ENCODE measurements at regions not wholly inside any gene's neighbourhood (a gene's known extent, or its start where the extent isn't known, plus 50 kb on each side); places are given as distances from the start of the nearest gene placed in this dataset.
"Not testable (repeated sequence)": the region's sequence is repeated elsewhere in the genome, so short reads cannot be mapped to it uniquely, and the experiment has no call there.

DNA sequence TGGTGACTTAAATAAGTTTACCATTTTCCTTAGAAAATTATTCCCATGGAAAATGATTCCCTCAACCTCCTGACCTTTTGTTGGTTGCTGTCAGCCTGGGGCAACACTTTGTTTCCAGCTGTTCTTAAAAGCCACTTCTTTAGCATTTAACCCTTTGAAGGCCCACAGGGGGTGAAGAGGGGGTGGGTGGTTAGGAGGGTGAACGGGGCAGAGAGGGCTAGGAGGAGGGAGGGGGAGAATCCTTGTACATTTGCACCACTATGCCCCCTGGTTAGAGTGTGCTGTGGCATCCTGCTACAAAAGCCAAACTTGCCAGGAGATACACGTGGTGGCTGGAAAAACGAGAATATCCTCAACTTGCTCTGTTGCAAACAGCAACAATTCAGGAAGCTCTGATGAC, 273.2 kb upstream of the RGMA start:
- DNase-seq (ENCODE audit: low read depth): no peak

DNA sequence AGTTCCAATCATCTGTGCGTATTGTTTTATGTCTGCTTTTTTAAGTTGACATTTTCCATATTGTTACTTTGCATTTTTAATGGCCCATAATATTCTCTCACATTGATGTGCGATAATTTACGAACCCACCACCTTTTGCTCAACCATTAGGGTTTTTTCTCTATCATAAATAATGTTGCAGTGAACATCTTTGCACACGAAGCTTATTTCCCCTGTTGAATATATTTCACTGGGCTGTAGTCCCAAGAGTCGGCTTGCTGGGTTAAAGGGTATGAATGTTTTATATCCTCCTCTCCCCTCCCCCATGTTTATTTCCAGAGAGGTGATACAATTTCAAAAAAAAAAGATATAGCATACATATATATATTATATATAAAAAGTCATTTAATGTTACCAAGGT, 272.7 kb upstream of the RGMA start:
- no peak for DNase-seq (ENCODE audit: low read depth)

DNA sequence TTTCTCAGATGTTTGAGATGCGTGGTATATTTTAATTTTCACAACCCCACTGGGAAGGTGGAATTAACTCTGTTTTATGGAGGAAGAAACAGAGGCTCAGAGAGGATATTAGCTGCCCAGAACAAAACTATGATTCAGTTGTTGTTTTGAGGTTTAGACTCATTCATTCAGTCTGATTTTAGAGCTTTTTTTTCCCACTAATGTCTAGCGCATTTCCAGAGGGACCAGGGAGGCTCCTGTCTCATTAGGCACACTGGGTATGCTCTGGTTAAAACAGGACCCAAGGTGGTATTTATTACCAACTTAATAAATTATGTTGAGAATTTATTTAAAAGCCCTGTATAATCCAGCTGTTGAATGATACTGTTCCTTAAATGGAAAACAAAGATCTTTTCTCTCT, 272.0 kb upstream of the RGMA start:
- DNase-seq (ENCODE audit: low read depth): no peak

DNA sequence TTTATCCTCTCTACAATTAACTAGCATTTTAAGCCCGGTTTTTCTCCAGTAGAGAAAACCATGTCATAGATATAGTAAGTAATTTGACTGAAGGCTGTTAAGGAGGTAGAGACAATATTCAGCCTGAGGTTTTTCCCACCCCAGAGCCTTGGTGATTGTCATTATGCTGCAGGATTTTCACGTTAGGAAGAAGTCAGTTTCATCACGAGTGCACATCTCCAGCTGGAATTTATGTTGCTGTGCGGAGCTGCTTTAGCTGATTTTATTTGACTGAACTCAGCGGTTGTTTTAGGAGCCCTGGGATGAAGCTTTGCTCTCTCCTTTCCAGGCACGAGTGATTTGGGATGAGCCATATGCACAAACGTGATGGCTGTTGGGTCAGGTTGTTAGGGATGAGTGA, 271.3 kb upstream of the RGMA start:
- no peak for DNase-seq (ENCODE audit: low read depth)

DNA sequence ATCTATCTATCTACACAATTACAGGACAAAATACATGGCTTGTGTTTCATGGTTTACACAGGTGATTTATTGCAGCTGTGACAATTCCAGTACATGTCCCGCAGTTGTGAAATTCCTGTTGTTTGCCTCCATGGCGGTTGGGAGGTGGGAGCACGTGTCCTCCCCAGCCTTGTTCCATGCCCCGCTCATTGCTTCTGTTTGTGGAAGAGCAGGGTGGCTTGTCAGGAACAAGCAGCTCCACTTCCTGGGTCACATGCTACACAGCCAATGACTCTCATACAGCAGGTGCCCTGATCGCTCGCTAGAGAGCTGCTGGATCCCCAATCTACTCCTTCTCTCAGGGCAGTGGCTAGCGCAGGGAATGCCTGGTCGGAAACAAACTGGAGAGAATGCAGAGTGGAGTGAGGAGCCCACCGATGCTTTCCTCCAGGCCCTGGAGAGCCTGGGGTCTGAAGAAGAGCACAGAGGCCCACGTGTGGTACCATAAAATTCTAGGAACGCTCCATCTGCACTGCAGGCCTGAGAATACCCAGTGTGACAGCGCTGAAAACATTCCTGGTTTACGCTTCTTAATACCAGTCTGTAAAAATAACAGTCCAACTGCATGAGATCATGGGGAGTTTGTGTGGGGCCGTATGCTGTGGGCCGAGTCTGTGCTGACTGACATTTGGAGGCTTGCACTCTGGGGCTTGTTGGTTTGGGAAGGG, 270.6 kb upstream of the RGMA start:
- no peak for DNase-seq (ENCODE audit: low read depth)

DNA sequence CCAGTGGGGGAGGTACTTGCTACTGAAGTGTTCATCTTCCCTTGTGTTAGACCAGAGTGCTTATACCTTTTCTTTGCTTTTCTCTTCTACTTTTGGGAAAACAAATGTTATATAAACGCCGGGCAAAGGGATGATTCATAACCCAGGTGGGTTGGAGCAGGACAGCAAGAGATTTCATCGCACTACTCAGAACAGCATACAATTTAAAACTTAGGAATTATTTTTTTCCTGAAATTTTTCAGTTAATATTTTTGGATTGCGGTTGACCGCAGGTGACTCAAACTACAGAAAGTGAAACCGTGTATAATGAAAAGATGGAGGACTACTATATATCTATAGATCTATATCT, 270.0 kb upstream of the RGMA start:
- DNase-seq (ENCODE audit: low read depth): no peak

DNA sequence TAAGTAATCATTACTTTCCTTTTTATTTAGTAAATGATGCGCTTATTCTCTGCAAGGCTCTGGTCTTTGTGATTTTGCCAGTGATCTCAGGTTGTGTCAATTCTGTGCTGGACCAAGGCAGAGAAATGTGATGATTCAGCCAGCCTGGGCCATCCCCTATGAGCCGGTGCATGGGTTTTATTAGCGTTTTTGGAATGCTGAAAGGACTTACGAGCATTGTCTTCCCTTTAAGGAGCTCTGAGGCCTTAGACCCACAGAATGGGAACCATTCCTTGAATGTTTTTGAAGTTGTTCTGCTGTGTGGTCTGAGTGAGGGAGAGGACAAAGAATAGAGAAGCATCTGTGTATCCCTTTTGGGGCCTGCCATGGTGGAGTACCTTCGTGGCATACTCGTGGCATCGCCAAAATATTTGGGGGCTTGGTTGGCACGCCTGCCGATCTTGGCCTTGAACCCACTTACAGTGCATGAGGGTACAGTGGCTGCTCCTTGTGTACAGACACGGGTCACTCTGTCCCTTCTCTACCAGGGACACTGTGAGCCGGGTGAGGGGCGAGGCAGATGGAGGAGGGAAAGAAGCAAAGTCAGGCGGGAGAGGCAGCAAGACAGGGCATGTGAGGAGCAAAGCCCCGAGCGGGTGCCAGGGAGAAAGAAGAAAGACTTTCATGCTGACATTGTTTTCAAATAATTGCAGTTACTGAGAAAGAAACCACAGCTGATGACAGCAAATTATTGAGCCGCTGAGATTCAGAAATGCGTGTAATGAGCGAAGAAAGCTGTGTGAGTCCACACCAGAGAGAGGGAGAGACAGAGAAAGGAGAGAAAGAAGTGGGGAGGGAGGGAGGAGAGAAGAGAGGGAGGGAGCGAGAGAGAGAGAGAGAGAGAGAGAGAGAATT, 269.4 kb upstream of the RGMA start:
- no peak for DNase-seq (ENCODE audit: low read depth)

DNA sequence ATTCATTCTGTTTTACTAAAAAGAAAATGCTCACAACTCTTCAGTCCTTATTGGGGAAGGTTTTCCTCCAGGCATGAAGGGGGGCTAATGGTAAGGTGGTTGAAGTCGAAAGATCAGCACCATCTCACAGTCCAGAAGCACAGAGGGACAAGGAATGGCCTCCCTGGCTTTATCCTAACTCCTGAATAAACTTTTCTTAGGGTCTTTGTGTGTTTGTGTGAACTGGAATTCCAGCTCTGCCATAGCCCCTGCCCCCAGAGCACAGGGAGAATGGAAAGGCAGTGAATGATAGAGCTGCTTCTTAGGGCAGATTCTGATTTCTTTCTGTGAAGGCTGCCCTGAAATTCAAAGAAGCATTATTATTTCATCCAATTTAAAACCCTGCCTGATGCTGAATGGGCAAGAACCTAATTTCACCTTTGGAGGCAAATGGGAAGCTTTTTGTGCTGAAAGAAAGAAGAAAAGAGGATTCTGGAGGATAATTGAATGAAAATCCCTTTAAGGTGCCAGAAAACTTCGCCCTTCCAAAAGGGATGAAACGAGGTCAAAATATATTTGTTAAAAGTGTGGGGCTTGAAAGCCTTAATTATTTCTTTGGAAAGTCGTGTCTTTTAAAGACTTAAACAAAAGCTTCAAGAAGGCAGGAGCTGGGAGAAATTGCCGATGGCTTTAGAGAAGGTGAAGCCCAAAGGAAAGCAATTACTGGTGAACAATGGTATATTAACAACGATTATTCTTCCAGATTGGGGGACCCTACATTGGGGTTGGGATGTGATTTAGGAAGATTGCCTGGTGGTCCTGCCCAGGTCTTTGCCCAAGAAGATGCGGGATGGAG, 259.9 kb upstream of the RGMA start:
- no peak for DNase-seq (ENCODE audit: low read depth)

DNA sequence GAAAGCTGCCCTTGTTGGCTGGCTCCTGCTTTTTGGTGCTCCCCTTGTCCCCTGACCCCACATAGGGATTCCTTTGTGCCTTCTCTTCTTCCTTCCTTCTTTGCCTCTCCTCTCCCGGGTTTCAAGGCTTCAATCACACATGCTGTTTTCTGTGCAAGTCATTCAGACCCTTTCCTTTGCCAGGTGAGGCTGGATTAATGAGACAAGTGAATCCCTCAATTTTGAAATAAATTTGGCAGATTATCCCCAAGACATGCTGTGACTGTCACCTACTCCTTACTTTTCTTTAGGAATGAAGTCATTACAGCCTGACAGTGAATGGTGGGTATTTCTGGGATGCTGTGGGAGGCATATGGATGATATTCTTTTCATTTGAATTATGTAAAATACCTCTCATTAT, 259.0 kb upstream of the RGMA start:
- DNase-seq (ENCODE audit: low read depth): no peak

DNA sequence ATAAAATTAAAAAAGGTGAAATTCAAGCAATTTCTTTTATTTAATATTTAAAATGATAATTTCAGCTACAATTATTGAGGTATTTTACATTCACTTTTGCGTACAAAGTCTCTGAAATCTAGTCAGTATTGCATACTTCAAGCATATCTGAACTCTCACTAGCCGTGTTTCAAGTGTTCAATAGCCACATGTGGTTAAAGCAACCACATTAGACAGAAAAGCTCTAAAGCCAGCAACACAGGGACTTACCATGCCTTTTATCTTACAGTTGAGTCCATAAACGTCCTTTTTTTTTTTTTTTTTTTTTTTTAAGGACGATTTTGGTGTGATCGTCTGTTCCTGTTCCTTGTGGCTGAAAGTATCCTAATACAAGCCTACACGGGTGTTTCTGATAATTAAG, 257.0 kb upstream of the RGMA start:
- DNase-seq (ENCODE audit: low read depth): no peak

DNA sequence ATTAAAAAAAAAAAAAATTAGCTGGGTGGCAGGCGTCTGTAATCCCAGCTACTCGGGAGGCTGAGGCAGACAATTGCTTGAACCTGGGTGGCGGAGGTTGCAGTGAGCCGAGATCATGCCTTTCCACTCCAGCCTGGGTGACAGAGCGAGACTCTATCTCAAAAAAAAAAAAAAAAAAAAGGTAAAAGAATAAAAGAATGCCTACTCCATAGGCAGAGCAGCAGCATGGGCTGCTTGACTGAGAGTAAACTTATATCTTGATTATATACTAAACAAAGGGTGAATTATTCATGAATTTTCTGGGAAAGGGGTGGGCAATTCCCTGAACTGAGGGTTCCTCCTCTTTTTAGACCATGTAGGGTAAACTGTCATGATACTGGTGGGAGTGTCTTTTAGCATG, 254.4 kb upstream of the RGMA start:
- not testable (repeated sequence) for DNase-seq (ENCODE audit: low read depth)

DNA sequence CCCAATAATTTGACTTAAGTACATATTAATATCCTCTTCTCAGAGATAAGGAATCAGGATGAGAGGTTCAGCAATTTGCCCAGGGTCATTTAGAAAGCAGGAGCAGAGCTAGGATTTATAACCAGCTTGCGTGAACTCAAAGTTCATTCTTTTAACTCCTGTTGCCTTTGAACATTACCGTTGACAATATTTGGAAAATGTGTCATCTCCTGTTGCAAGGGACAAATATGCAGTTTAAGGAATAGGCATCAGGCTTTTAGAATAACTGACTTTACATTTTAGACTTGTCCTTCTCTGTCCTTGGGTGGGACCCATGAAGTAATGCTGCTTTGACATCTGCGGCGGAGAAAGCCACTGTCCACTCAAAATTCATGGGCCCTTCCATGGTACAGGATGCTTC, 252.2 kb upstream of the RGMA start:
- no peak for DNase-seq (ENCODE audit: low read depth)

DNA sequence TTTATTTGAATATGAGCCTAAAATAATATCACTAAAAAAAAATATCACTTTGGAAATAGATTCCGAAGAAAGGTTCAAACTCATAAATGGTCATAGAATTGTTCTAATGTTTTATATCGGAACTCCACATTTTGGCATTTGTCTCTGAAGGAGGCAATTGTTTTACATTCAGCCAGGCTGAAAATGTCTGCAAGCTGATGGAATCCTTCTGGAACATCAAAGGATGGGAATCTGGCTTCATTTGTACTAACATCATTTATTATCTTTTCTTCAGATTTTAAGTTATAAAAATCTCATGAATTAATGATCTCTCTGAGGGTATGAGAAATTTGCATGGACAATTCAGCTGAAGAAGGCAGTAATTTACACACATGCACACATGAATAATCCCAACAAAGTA, 251.4 kb upstream of the RGMA start:
- DNase-seq (ENCODE audit: low read depth): no peak

DNA sequence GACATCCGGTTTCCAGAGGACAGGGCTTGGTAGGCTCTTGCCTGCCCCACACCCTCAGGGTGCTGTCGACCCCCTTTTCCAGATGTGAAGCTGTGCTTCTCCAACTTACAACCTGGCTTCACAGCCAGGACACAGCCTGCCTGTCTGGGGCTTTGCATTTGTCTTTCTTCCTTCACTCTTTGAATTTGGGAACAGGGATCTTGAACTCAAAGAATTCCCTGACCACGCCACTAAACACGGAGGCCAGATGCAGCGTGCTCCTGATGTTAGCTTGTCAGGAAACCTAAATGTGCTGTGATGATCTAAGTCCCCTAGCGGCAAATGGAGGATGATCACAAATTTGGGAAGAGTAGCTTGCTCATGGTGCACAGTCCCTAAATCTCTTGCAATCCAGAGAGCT, 244.8 kb upstream of the RGMA start:
- DNase-seq (ENCODE audit: low read depth): no peak

DNA sequence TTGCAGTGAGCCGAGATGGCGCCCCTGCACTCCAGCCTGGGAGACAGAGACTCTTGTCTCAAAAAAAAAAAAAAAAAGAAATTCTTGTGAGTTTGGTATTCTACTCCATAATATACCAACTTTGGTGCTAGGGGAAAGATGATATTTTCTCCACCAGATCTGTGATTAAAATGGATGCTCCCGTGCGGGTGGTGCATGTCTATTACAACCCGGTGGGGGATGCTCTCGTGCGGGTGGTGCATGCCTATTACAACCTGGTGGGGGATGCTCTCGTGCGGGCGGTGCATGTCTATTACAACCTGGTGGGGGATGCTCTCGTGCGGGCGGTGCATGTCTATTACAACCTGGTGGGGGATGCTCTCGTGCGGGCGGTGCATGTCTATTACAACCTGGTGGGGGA, 244.1 kb upstream of the RGMA start:
- DNase-seq (ENCODE audit: low read depth): not testable (repeated sequence)

DNA sequence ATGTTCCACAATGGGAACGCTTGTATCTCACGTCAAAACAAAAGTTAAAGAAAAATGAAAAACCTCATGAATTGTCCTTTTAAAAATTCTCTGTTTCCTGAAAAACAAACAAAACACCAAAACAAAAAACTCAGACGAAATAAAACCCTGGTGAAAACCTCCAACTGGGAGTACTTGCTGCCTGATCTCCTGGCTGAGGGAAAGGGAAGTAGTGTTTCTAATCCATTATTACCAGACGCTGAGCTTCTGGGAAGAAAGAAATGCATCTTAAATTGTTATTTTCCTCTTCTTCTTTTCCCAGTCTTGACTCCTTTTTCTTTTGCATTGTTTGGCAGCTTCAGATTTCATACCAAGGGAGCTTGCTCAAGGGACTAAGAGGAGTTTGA, 243.2 kb upstream of the RGMA start:
- no peak for DNase-seq (ENCODE audit: low read depth)

DNA sequence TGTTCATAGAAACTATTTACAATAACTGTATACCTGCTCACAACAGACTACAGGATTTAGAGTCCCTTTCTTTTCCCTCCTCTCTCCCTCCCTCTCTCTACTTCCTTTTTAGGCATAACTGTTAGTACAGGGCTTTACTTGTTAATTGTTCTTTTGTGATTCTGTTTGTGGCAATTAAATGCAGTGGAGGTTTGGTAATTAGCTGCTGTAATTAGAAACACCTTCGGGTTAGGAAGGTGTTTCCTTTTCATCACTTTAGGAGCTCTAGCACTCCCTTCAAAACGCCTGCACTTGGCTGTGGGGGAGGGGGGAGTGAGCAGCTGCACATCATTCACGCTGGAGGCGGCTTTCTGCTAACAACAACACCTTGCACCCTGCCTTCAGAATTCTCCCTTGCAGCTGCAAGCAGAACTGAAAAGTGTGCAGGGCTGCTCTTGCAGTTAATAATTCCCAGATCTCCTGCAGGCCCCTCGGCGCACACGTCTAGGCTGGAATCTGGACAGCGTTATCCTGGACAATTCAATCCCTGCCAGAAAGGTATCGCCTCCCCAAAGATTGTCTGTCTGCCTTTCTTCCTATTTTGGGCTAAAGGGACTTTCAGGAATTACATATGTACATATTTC, 242.6 kb upstream of the RGMA start:
- no peak for DNase-seq (ENCODE audit: low read depth)

DNA sequence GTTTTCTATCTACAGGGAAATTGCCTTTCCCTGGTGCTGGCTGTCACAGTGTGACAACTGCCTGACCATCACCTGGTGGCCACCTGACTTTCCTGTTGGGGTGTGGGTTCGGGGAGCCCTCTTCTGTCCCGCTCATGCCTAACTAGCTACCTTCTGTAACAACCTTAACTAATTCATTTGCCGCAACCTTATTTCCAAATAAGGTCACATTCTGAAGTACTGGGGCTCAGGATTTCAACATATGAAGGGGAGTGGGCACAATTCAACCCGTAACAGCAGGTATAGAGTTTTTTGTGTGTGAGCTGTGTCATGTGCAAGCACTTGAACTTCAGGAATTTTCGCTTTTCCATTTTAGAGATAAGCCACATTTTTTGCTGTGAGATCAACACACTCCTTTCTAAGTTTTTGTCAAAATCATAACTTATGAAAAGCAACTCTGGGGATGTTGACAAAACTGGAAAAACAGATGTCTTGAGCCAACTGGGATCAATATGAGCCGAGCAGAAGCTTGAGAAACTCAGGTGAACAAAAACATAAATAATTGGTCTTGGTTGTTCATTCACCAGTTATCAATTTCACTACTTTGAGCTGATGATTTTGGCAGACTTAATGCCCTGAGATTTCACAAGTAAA, 242.0 kb upstream of the RGMA start:
- DNase-seq (ENCODE audit: low read depth): no peak

DNA sequence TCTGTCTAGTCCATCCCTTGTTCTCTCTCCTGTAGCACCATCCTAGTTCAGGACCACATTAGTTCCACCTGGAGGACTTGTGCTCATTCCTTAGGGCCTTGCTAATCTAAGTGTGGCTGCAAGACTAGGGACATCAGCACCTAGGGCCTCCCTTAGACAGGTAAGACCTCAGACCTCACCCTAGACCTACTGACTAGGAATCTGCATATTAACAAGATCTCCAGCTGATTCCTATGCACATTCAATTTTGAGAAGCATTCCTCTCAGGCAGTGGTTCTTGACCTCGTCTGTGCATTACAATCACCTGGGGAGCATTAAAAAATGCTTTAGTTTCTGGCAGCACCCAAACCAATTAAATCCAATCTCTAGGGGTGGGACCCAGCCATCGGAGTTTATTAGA, 238.4 kb upstream of the RGMA start:
- DNase-seq (ENCODE audit: low read depth): no peak

DNA sequence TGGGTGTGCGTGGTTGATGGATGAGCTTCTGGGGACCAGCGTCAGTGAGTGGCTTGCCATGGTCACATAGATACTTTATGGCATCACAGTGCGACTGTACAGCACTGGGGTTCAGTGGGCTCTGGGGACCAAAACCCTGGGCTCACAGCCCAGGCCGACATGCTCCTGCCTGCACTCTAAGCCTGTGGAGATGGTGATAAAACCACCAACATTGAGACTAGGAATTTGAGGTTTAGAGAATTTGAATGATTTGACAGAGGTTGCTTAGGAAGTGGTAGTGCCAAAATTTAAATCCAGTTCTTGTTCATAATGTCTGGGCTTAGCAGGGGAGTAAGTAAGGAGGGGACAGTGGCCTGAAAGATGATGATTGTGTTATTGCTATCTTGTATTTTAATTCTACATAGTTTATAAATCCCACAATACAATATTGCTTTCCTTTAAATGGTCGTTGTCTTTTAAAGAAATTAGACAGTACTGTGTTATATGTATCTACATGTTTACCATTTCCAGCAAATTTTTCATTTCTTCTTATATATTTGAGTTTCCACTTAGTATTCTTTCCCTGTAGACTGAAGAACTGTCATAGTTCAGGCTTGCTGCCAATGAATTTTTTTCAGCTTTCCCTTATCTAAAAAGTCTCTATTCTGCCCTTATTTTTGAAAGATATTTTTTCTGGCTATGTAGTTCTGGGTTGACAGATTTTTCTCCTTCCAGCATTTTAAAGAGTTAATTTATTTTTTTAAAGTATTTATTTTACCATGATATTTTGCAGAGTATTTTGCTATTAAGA, 235.4 kb upstream of the RGMA start:
- DNase-seq (ENCODE audit: low read depth): no peak

DNA sequence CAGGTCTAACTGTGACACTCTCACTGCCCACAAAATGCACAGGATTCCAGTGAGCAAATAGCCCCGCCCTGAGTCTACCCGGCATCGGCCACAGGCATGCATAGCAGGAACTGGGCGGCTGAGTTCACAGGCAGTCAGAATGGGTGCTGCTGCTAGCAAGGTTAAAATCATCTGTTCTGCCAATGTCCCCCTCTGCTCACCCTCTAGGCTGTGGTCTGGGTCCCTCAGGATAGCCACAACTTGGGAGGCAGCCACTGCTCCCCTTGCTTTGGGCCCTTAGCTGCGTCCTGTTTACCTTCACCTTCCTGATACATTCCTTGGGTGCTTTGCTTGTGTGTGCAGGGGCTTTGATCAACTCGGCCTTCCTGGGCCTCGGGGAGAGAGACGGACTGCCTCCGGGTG, 232.9 kb upstream of the RGMA start:
- peak; percentile 13 for DNase-seq (ENCODE audit: low read depth)

Data from RPMI7951 (cell line).